ENCODE measurements at regions not wholly inside any gene's neighbourhood (a gene's known extent, or its start where the extent isn't known, plus 50 kb on each side); places are given as distances from the start of the nearest gene placed in this dataset.

GRCh38 chr2:235171550-235172031, 219.8 kb downstream of the SH3BP4 start:
- Mint-ChIP-seq H3K4me1 (peaks cover 25% of the 10 kb centered on the region), H3K27me3 (ENCODE audit: low read depth) (peaks cover 9% of the 10 kb centered on the region), H3K36me3 (ENCODE audit: low read depth) (no peaks in the 10 kb centered on the region)

GRCh38 chr2:235180642-235181041, 228.8 kb downstream of the SH3BP4 start:
- no peak overlapping the region for H3K4me3 Mint-ChIP-seq
- H3K36me3 Mint-ChIP-seq (ENCODE audit: low read depth): no peaks in the 10 kb centered on the region
- H3K27me3 Mint-ChIP-seq (ENCODE audit: low read depth): peaks cover 8% of the 10 kb centered on the region
- H3K4me1 Mint-ChIP-seq: no peaks in the 10 kb centered on the region
- H3K9me3 Mint-ChIP-seq: peaks cover 6% of the 10 kb centered on the region
- no peak for TF ChIP-seq CTCF (IDR thresholded peaks at IDR 0.05; ENCODE audit: unreplicated experiment in 3 of 3)
- no peak overlapping the region for H3K27ac Mint-ChIP-seq

More at GRCh38 chr2:235171550-235172031, 219.8 kb downstream of the SH3BP4 start:
- TF ChIP-seq CTCF (IDR thresholded peaks at IDR 0.05; ENCODE audit: unreplicated experiment in 3 of 3): no peak
- Mint-ChIP-seq H3K9me3 (peaks cover 20% of the 10 kb centered on the region), H3K4me3 (no peak overlapping the region), H3K27ac (no peak overlapping the region)

- H3K36me3 Mint-ChIP-seq (ENCODE audit: low read depth): no peaks in the 10 kb centered on the region
- no peak overlapping the region for H3K27ac Mint-ChIP-seq
- H3K4me1 Mint-ChIP-seq: no peaks in the 10 kb centered on the region
- no peak for TF ChIP-seq CTCF (IDR thresholded peaks at IDR 0.05; ENCODE audit: unreplicated experiment in 3 of 3)
- peaks cover 8% of the 10 kb centered on the region for H3K9me3 Mint-ChIP-seq
- H3K4me3 Mint-ChIP-seq: no peak overlapping the region
- peaks cover 11% of the 10 kb centered on the region for H3K27me3 Mint-ChIP-seq (ENCODE audit: low read depth)
These were observed 232.0 kb downstream of the SH3BP4 start for GRCh38 chr2:235183786-235184185.

GRCh38 chr2:235187806-235188205, 236.0 kb downstream of the SH3BP4 start:
- H3K27ac Mint-ChIP-seq: no peak overlapping the region
- no peak overlapping the region for H3K4me3 Mint-ChIP-seq
- H3K27me3 Mint-ChIP-seq (ENCODE audit: low read depth): peaks cover 28% of the 10 kb centered on the region
- H3K4me1 Mint-ChIP-seq: peaks cover 13% of the 10 kb centered on the region
- H3K9me3 Mint-ChIP-seq: peaks cover 8% of the 10 kb centered on the region
- H3K36me3 Mint-ChIP-seq (ENCODE audit: low read depth): no peaks in the 10 kb centered on the region
- TF ChIP-seq CTCF (IDR thresholded peaks at IDR 0.05; ENCODE audit: unreplicated experiment in 3 of 3): no peak

GRCh38 chr2:235191486-235191885, 239.7 kb downstream of the SH3BP4 start:
- TF ChIP-seq CTCF (IDR thresholded peaks at IDR 0.05; ENCODE audit: unreplicated experiment in 3 of 3): no peak
- H3K4me1 Mint-ChIP-seq: peaks cover 13% of the 10 kb centered on the region
- peaks cover 11% of the 10 kb centered on the region for H3K9me3 Mint-ChIP-seq
- H3K27ac Mint-ChIP-seq: peak overlapping the region in 2 of 3 experiments; percentile 28 to 33
- peak overlapping the region in 1 of 3 experiments; percentile 1 for H3K4me3 Mint-ChIP-seq
- H3K27me3 Mint-ChIP-seq (ENCODE audit: low read depth): peaks cover 34% of the 10 kb centered on the region
- no peaks in the 10 kb centered on the region for H3K36me3 Mint-ChIP-seq (ENCODE audit: low read depth)

- Mint-ChIP-seq H3K4me1 (peaks cover 13% of the 10 kb centered on the region), H3K27ac (peak overlapping the region in 2 of 3 experiments; percentile 28 to 33), H3K9me3 (peaks cover 7% of the 10 kb centered on the region), H3K4me3 (peak overlapping the region in 2 of 3 experiments; percentile 1 to 7), H3K27me3 (ENCODE audit: low read depth) (peaks cover 34% of the 10 kb centered on the region), H3K36me3 (ENCODE audit: low read depth) (no peaks in the 10 kb centered on the region)
- TF ChIP-seq CTCF (IDR thresholded peaks at IDR 0.05; ENCODE audit: unreplicated experiment in 3 of 3): no peak
These were observed 240.2 kb downstream of the SH3BP4 start for GRCh38 chr2:235191978-235192377.

Measured in nephron (organoid).